Activated B cell treated with CpG ODN at 0.5 μM for 24 hours (primary cell): ENCODE measurements at regions not wholly inside any gene's neighbourhood (a gene's known extent, or its start where the extent isn't known, plus 50 kb on each side); places are given as distances from the start of the nearest gene placed in this dataset.
"Not testable (repeated sequence)": the region's sequence is repeated elsewhere in the genome, so short reads cannot be mapped to it uniquely, and the experiment has no call there.

Experiments used
- ATAC-seq: fragments of 200-7000 bp; cut with Tn5 transposase; one replicate; pipeline ENCODE4 v1.10.0; 2021; ENCODE audit warnings: low read depth, mild to moderate bottlenecking, moderate library complexity
- CTCF ChIA-PET: fragments of 350-600 bp; sonication (Branson Sonifier 250); formaldehyde crosslinking; loops from one replicate; lab custom pipeline; 2021; ENCODE audit warnings: antibody characterized with exemption; lab: Charles Lee
- POLR2A ChIA-PET: fragments of 350-600 bp; sonication (Branson Sonifier 250); formaldehyde crosslinking; loops from one replicate; lab custom pipeline; 2021; ENCODE audit warnings: antibody characterized with exemption; lab: Charles Lee
- DNase-seq: peaks from one replicate; pipeline ENCODE4 v3.0.0; 2022
- H3K27ac Mint-ChIP-seq: one replicate; pipeline ENCODE4 v1.8.0; 2020; ENCODE audit warnings: mixed read lengths
- H3K27me3 Mint-ChIP-seq: one replicate; pipeline ENCODE4 v1.8.0; 2021; ENCODE audit warnings: mixed read lengths
- H3K36me3 Mint-ChIP-seq: one replicate; pipeline ENCODE4 v1.8.0; 2021; ENCODE audit warnings: low read depth, mixed read lengths
- H3K4me1 Mint-ChIP-seq: one replicate; pipeline ENCODE4 v1.8.0; 2021; ENCODE audit warnings: mixed read lengths
- H3K4me3 Mint-ChIP-seq: one replicate; pipeline ENCODE4 v1.8.0; 2020; ENCODE audit warnings: mild to moderate bottlenecking, mixed read lengths
- H3K9me3 Mint-ChIP-seq: one replicate; pipeline ENCODE4 v1.8.0; 2020; ENCODE audit warnings: mixed read lengths
- intact Hi-C: fragments of 100-400 bp; cut with micrococcal nuclease; formaldehyde crosslinking; loops from one replicate; pipeline ENCODE4 v1.15.1; 2024
- TF ChIP-seq, protein P1 (sequence below): fragments of 200-600 bp; IDR thresholded peaks from one replicate; pipeline ENCODE4 v1.8.0; 2022; ENCODE audit warnings: antibody characterized with exemption, mild to moderate bottlenecking

DNA sequence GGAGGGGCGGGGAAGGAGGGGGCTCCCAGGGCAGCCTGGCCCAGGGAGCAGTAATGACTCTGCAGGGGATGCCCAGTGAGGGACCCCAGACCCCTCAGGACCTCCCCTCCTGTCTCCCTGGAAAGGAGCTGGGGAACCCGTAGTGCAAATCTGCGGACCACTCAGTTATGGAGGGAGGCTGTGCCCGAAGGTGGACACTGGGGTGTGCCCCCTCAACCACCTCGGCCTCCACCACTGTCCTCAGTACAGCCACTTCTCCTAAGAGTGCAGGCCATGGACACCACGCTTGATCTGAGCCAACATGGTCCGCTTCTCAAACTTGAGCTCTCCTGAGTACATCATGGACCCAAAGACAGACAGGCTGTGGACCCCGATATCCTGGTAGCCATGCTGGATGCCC, 378.2 kb upstream of the MAOA start:
- DNase-seq (no peak), ATAC-seq (no peak)
- H3K9me3 Mint-ChIP-seq = peaks cover 19% of the 10 kb centered on the region
- POLR2A ChIA-PET = no interaction called here
- no peak overlapping the region for H3K27ac Mint-ChIP-seq
- no peak overlapping the region for H3K4me3 Mint-ChIP-seq
- TF ChIP-seq, protein P1, sequence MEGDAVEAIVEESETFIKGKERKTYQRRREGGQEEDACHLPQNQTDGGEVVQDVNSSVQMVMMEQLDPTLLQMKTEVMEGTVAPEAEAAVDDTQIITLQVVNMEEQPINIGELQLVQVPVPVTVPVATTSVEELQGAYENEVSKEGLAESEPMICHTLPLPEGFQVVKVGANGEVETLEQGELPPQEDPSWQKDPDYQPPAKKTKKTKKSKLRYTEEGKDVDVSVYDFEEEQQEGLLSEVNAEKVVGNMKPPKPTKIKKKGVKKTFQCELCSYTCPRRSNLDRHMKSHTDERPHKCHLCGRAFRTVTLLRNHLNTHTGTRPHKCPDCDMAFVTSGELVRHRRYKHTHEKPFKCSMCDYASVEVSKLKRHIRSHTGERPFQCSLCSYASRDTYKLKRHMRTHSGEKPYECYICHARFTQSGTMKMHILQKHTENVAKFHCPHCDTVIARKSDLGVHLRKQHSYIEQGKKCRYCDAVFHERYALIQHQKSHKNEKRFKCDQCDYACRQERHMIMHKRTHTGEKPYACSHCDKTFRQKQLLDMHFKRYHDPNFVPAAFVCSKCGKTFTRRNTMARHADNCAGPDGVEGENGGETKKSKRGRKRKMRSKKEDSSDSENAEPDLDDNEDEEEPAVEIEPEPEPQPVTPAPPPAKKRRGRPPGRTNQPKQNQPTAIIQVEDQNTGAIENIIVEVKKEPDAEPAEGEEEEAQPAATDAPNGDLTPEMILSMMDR = no peak
- H3K4me1 Mint-ChIP-seq = no peaks in the 10 kb centered on the region
- H3K36me3 Mint-ChIP-seq = no peaks in the 10 kb centered on the region
- intact Hi-C loops = no loop called here
- CTCF ChIA-PET = no interaction called here
- no peaks in the 10 kb centered on the region for H3K27me3 Mint-ChIP-seq

DNA sequence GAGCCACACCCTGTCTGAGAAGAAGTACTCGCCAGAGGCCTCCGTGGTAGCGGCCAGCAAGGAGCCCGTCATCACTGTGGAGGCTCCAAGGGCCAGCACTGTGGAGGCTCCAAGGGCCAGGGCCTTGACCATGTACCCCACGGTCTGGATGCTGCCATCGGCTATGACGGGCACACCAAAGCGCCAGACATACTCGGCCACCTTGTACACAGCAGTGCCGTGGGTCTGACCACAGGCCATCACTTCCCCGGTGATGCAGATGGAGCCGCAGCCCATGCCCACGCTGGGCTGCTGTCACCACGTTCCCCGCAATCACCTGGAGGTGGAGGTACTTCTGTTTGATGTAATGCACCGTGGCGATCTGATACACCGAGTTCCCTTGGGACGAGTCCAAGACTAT, 377.7 kb upstream of the MAOA start:
- H3K27ac Mint-ChIP-seq = no peak overlapping the region
- H3K4me3 Mint-ChIP-seq = no peak overlapping the region
- H3K4me1 Mint-ChIP-seq = no peaks in the 10 kb centered on the region
- ATAC-seq = no peak
- ChIA-PET POLR2A (no interaction called here), CTCF (no interaction called here)
- H3K36me3 Mint-ChIP-seq = no peaks in the 10 kb centered on the region
- peaks cover 21% of the 10 kb centered on the region for H3K9me3 Mint-ChIP-seq
- no peak for DNase-seq
- TF ChIP-seq, protein P1 = no peak
- no peaks in the 10 kb centered on the region for H3K27me3 Mint-ChIP-seq
- intact Hi-C loops = no loop called here

DNA sequence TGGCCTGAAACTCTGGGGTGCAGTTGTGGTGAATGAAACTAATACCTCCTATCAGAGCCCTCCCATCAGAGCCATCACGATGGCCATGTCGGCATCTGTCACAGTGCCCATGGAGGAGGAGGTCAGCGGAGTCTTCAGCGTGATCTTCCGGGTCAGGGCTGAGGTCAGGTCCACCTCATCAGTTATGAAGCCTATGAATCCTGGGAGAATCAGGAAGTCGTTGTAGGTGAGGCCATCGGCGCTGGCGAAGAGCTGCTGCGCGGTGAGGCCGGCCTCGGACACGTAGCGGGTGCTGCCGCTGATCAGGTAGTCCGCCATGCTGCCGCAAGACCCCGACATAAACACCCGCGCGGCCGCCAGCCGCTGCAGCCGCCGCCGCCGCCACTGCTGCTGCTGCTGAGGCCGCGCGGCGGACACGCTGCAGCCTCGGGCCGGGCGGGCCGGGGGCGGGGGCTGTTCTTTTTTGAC, 376.7 kb upstream of the MAOA start:
- CTCF ChIA-PET = no interaction called here

DNA sequence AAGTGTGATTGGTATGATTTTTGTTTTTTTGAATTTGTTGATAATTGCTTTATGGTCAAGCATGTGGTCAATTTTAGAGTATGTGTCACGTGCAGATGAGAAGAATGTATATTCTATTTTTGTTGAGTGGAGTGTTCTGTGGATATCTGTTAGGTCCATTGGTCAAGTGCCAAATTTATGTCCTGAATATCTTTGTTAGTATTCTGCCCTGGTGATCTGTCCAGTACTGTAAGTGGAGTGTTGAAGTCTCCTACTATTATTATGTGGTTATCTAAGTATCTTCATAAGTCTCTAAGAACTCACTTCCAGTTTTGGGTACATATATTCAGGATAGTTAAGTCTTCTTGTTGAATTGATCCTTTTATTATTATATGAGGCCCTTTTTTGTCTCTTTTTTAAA, 372.9 kb upstream of the MAOA start:
- ChIA-PET CTCF (interaction anchor here (0.6 kb wide), 1 partner anchor 458 kb away, joined by 3 read pairs; no protein-coding TSS in a partner anchor), POLR2A (no interaction called here)
- no peak for DNase-seq

More for the DNA sequence above, 376.7 kb upstream of the MAOA start:
- H3K36me3 Mint-ChIP-seq = no peaks in the 10 kb centered on the region
- H3K9me3 Mint-ChIP-seq = peaks cover 19% of the 10 kb centered on the region
- TF ChIP-seq, protein P1 = no peak
- no peaks in the 10 kb centered on the region for H3K27me3 Mint-ChIP-seq
- H3K4me1 Mint-ChIP-seq = no peaks in the 10 kb centered on the region
- POLR2A ChIA-PET = no interaction called here
- ATAC-seq (no peak), DNase-seq (no peak)
- H3K4me3 Mint-ChIP-seq = no peak overlapping the region
- H3K27ac Mint-ChIP-seq = no peak overlapping the region
- intact Hi-C loops = no loop called here

DNA sequence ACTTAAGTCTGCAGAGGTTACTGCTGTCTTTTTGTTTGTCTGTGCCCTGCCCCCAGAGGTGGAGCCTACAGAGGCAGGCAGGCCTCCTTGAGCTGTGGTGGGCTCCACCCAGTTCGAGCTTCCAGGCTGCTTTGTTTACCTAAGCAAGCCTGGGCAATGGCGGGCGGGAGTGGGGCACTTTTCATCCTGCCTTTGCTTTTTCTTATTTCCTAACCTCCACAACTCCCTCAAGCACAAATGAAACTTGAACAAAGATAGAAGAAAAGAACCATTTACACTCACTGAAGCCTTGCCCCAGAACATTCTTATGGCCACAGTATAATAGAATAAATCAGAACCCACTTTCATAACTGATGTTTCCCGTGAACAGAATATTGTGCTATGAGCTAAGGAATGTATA, 344.5 kb upstream of the MAOA start:
- DNase-seq, intact Hi-C loops, H3K4me1 Mint-ChIP-seq, H3K27ac Mint-ChIP-seq, CTCF ChIA-PET, H3K9me3 Mint-ChIP-seq, H3K4me3 Mint-ChIP-seq, H3K36me3 Mint-ChIP-seq, ATAC-seq, H3K27me3 Mint-ChIP-seq, POLR2A ChIA-PET: not testable (repeated sequence)

More for the DNA sequence above, 372.9 kb upstream of the MAOA start:
- H3K36me3 Mint-ChIP-seq = no peaks in the 10 kb centered on the region
- intact Hi-C loops = no loop called here
- H3K4me1 Mint-ChIP-seq = no peaks in the 10 kb centered on the region
- H3K9me3 Mint-ChIP-seq = peaks cover 16% of the 10 kb centered on the region
- no peak for ATAC-seq
- TF ChIP-seq, protein P1 = no peak
- no peak overlapping the region for H3K27ac Mint-ChIP-seq
- no peak overlapping the region for H3K4me3 Mint-ChIP-seq
- no peaks in the 10 kb centered on the region for H3K27me3 Mint-ChIP-seq

DNA sequence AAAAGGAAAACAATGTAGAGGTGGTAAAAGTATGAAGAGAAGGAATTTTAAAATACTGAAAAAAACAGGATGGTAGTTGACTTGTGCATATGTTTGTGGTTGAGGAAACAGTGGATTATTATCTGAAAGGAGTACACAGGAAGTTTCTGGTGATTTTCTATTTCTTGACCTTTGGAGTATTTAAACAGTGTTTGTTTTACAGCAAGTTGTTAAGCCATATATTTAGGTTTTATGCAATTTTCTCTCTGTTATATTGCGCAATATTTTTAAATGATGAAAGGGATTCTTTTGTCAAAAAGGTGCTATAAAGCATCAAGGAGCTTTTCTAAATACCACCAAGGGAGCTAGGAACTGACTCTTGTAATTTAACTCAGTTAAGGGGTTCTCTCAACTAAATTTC, 343.1 kb upstream of the MAOA start:
- POLR2A ChIA-PET = no interaction called here
- H3K27me3 Mint-ChIP-seq = no peaks in the 10 kb centered on the region
- intact Hi-C loops = no loop called here

More for the DNA sequence above, 343.1 kb upstream of the MAOA start:
- Mint-ChIP-seq H3K27ac (no peak overlapping the region), H3K9me3 (no peaks in the 10 kb centered on the region), H3K4me3 (no peak overlapping the region), H3K4me1 (peaks cover 4% of the 10 kb centered on the region), H3K36me3 (no peaks in the 10 kb centered on the region)
- no peak for DNase-seq
- TF ChIP-seq, protein P1 = no peak
- CTCF ChIA-PET = no interaction called here
- ATAC-seq = no peak
